Coronary artery (tissue), 2 donors: ENCODE measurements at regions not wholly inside any gene's neighbourhood (a gene's known extent, or its start where the extent isn't known, plus 50 kb on each side); places are given as distances from the start of the nearest gene placed in this dataset.

Experiments
- DNase-seq: peaks from one replicate; pipeline ENCODE4 v3.0.0-alpha.2; 2017; ENCODE audit warnings: low spot score
- H3K27ac ChIP-seq, 2 donors: fragments of 200-600 bp; sonication (generic); one replicate each; pipeline ENCODE4 v1.5.1; 2016 to 2019
- H3K4me3 ChIP-seq: fragments of 200-600 bp; sonication (generic); 2 replicates; pipeline ENCODE4 v1.5.1; 2016; ENCODE audit warnings: mild to moderate bottlenecking, moderate library complexity
- CTCF ChIP-seq: fragments of 200-600 bp; sonication (generic); IDR thresholded peaks from one replicate; pipeline ENCODE4 v1.5.1; 2019; ENCODE audit warnings: antibody characterized with exemption

- TF ChIP-seq CTCF: no peak
- no peak overlapping the region for H3K27ac ChIP-seq
- no peak overlapping the region for H3K4me3 ChIP-seq
- DNase-seq: no peak
These were observed 616.1 kb upstream of the RGMB start for GRCh38 chr5:98157368-98157767.

- no peak for DNase-seq
- no peak for TF ChIP-seq CTCF
- Histone ChIP-seq H3K27ac (no peak overlapping the region), H3K4me3 (no peak overlapping the region)
These were observed 615.0 kb upstream of the RGMB start for GRCh38 chr5:98158440-98158839.

- TF ChIP-seq CTCF: no peak
- no peak for DNase-seq
- no peak overlapping the region for H3K4me3 ChIP-seq
- H3K27ac ChIP-seq: no peak overlapping the region
These were observed 609.5 kb upstream of the RGMB start for GRCh38 chr5:98163796-98164493.

- TF ChIP-seq CTCF: no peak
- H3K27ac ChIP-seq: no peak overlapping the region
These were observed 604.6 kb upstream of the RGMB start for GRCh38 chr5:98168871-98169270.

GRCh38 chr5:98170994-98171393, 602.5 kb upstream of the RGMB start:
- H3K4me3 ChIP-seq: no peak overlapping the region
- DNase-seq: no peak
- no peak for TF ChIP-seq CTCF

More at GRCh38 chr5:98168871-98169270, 604.6 kb upstream of the RGMB start:
- no peak overlapping the region for H3K4me3 ChIP-seq
- no peak for DNase-seq

GRCh38 chr5:98173334-98173733, 600.1 kb upstream of the RGMB start:
- Histone ChIP-seq H3K4me3 (no peak overlapping the region), H3K27ac (no peak overlapping the region)
- DNase-seq: no peak
- TF ChIP-seq CTCF: no peak

More at GRCh38 chr5:98170994-98171393, 602.5 kb upstream of the RGMB start:
- H3K27ac ChIP-seq: no peak overlapping the region

- TF ChIP-seq CTCF: no peak
- no peak overlapping the region for H3K27ac ChIP-seq
- no peak for DNase-seq
- no peak overlapping the region for H3K4me3 ChIP-seq
These were observed 598.0 kb upstream of the RGMB start for GRCh38 chr5:98175474-98175873.
